ENCODE measurements at regions not wholly inside any gene's neighbourhood (a gene's known extent, or its start where the extent isn't known, plus 50 kb on each side); places are given as distances from the start of the nearest gene placed in this dataset.

GRCh38 chr9:104980039-104980654 lies 52.2 kb upstream of the ABCA1 start:
- H3K79me2 ChIP-seq (ENCODE audit: control insufficient read depth, insufficient read depth, low read length): no peaks in the 10 kb centered on the region
- no peaks in the 10 kb centered on the region; a peak in 2 of 5 replicates for H3K4me1 ChIP-seq (replicated peaks in 1 of 2; ENCODE audit: control insufficient read depth in 2 of 2, insufficient read depth in 2 of 2, low read length in 2 of 2)
- ATAC-seq (no peak), DNase-seq (ENCODE audit: extremely low read depth in 1 of 4, low spot score in 3 of 4) (no peak), FAIRE-seq (no peak)
- TF ChIP-seq JUN (IDR thresholded peaks at IDR 0.05; ENCODE audit: borderline replicate concordance, low read depth, low read length) (no peak), JUN (CRISPR knock-in tag; IDR thresholded peaks at IDR 0.05; ENCODE audit: borderline replicate concordance) (no peak)
- H3K4me2 ChIP-seq (ENCODE audit: insufficient read depth, low read length): no peak overlapping the region
- H3K9me1 ChIP-seq (ENCODE audit: control insufficient read depth, insufficient read depth, low read length): no peaks in the 10 kb centered on the region
- H3K27ac ChIP-seq (ENCODE audit: extremely low read depth, low read depth, low read length): no peak overlapping the region
- peaks cover 3 to 6% of the 10 kb centered on the region in 2 experiments; a peak in 2 of 5 replicates for H3K27me3 ChIP-seq (ENCODE audit: control insufficient read depth in 2 of 2, insufficient read depth in 2 of 2, low read length in 2 of 2)
- no peaks in the 10 kb centered on the region for H3K36me3 ChIP-seq (ENCODE audit: control insufficient read depth, insufficient read depth, low read length)
- in situ Hi-C loops (cut with MboI) (no loop called here), intact Hi-C loops (cut with micrococcal nuclease) (no loop called here)
- H3K9ac ChIP-seq (ENCODE audit: insufficient read depth in 1 of 2, low read depth in 2 of 2, low read length in 2 of 2): no peak overlapping the region
- H4K20me1 ChIP-seq (replicated peaks; ENCODE audit: control insufficient read depth, insufficient read depth, low read length): no peaks in the 10 kb centered on the region
- BruUV-seq (replicated peaks): no TSS peak
- H3K4me3 ChIP-seq: no peak overlapping the region
- POLR2A ChIA-PET: interaction anchor here (0.6 kb wide), 1 partner anchor 9 kb away, joined by 7 read pairs; no protein-coding TSS in a partner anchor
- H3K9me3 ChIP-seq (replicated peaks; ENCODE audit: control insufficient read depth, insufficient read depth, low read depth, low read length): no peaks in the 10 kb centered on the region
- CTCF ChIA-PET (ENCODE audit: low intra/inter-chr PET ratio): no interaction called here
- H2AFZ ChIP-seq (ENCODE audit: low read depth, low read length): no peak overlapping the region
- WGBS (ENCODE audit: insufficient coverage, low coverage, missing lambda C conversion rate): 0% methylated on average over 5 of the region's 5 CpGs

- Histone ChIP-seq H3K36me3 (ENCODE audit: control insufficient read depth, insufficient read depth, low read length) (no peaks in the 10 kb centered on the region), H3K4me3 (no peak overlapping the region), H3K4me2 (ENCODE audit: insufficient read depth, low read length) (no peak overlapping the region), H3K79me2 (ENCODE audit: control insufficient read depth, insufficient read depth, low read length) (no peaks in the 10 kb centered on the region), H3K27ac (ENCODE audit: extremely low read depth, low read depth, low read length) (no peak overlapping the region), H3K4me1 (replicated peaks in 1 of 2; ENCODE audit: control insufficient read depth in 2 of 2, insufficient read depth in 2 of 2, low read length in 2 of 2) (no peaks in the 10 kb centered on the region; a peak in 2 of 5 replicates), H3K9me3 (replicated peaks; ENCODE audit: control insufficient read depth, insufficient read depth, low read depth, low read length) (no peaks in the 10 kb centered on the region), H3K9ac (ENCODE audit: insufficient read depth in 1 of 2, low read depth in 2 of 2, low read length in 2 of 2) (no peak overlapping the region), H3K27me3 (ENCODE audit: control insufficient read depth in 2 of 2, insufficient read depth in 2 of 2, low read length in 2 of 2) (peaks cover 3 to 6% of the 10 kb centered on the region in 2 experiments; a peak in 2 of 5 replicates), H2AFZ (ENCODE audit: low read depth, low read length) (no peak overlapping the region), H4K20me1 (replicated peaks; ENCODE audit: control insufficient read depth, insufficient read depth, low read length) (no peaks in the 10 kb centered on the region), H3K9me1 (ENCODE audit: control insufficient read depth, insufficient read depth, low read length) (no peaks in the 10 kb centered on the region)
- no peak for ATAC-seq
- FAIRE-seq: no peak
- 7% methylated on average over 8 of the region's 8 CpGs for WGBS (ENCODE audit: insufficient coverage, low coverage, missing lambda C conversion rate)
- in situ Hi-C loops (cut with MboI): no loop called here
- BruUV-seq (replicated peaks): no TSS peak
- ChIA-PET CTCF (ENCODE audit: low intra/inter-chr PET ratio) (no interaction called here), POLR2A (no interaction called here)
- intact Hi-C loops (cut with micrococcal nuclease): no loop called here
- no peak for DNase-seq (ENCODE audit: extremely low read depth in 1 of 4, low spot score in 3 of 4)
- TF ChIP-seq SPI1 (IDR thresholded peaks at IDR 0.05; ENCODE audit: borderline replicate concordance, low read depth, low read length) (no peak), TEAD2 (tag; IDR thresholded peaks at IDR 0.05) (no peak), ZNF639 (CRISPR knock-in tag; conservative IDR thresholded peaks at IDR 0.05 in 1 of 2, IDR thresholded peaks at IDR 0.05 in 1 of 2) (no peak), NCOA2 (IDR thresholded peaks at IDR 0.05; ENCODE audit: partially characterized antibody in 2 of 2) (no peak), RB1 (IDR thresholded peaks at IDR 0.05; ENCODE audit: low read depth) (no peak), MCM2 (IDR thresholded peaks at IDR 0.05; ENCODE audit: low read depth) (no peak), ZNF398 (CRISPR knock-in tag; IDR thresholded peaks at IDR 0.05) (no peak), ETV1 (tag; conservative IDR thresholded peaks at IDR 0.05; ENCODE audit: low read depth) (no peak)
Measured at GRCh38 chr9:104981543-104982129, 53.7 kb upstream of the ABCA1 start.

Data from K562 (cell line).